HG03432 (cell line): ENCODE measurements at regions not wholly inside any gene's neighbourhood (a gene's known extent, or its start where the extent isn't known, plus 50 kb on each side); places are given as distances from the start of the nearest gene placed in this dataset.

ENCODE experiments used
- ATAC-seq: cut with Tn5 transposase; IDR thresholded peaks from one replicate; pipeline ENCODE4 v1.9.1; 2021; ENCODE audit warnings: mild to moderate bottlenecking, moderate library complexity; ENCODE audit not compliant: unreplicated experiment

DNA sequence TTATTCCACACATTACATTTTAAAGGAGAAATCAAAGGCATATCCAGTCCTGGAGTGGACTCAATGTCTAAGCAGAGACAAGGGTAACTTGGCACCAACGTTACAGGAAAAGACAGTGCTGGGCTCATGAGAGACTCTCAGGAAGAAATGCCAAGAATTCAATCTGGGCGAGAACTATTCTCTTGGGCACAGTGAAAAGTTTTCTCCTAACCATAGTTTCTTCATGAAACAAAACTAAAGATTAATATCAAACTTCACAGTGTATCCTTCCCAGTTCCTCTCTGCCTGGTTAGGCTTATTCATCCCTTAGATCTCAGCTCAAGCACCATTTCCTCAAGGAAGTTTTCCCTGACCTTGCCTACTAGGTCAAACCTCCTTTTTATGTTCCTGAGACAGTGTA lies 109.4 kb upstream of the TLL1 start:
- ATAC-seq, result no peak

- no peak for ATAC-seq
These were observed 108.0 kb upstream of the TLL1 start for GRCh38 chr4:165765053-165765452.

GRCh38 chr4:165766018-165766417 lies 107.0 kb upstream of the TLL1 start:
- no peak for ATAC-seq

DNA sequence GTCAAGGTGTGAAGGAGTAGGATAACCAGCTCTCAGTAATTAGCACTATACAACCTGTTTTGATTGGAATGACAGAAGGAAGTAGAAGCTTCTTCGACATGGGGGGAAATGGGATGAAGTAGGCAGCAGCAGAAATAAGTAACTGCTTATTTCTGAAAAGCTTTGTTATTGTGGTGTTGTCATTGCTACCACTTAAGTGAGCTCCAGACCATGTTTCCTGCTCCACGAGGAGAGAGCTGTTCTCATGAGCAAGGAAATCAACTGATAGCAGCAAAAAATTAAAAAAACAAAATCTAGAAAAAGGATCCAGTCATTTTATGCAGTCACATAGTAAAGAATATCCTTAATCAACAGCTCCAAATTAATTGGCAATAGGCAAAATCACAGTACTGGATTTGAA lies 106.1 kb upstream of the TLL1 start:
- no peak for ATAC-seq

DNA sequence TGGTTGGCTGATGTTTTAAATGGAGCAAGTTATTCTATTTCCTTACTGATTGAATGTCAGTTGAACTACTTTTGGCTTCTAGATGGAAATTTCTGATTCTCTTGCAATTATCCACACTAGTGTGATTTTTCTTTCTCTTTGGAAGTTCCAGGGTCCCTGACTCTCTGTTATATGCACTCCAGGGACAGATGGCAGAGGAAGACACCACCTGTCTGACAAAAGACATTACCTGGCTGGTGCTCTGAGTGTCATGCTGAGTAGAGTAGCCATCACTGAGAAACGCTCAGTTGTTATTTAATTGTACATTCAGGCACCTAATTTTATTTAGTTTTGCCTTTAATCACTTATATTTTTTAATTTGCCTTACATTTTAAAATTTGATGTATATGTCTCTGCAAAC lies 105.4 kb upstream of the TLL1 start:
- ATAC-seq, result no peak

DNA sequence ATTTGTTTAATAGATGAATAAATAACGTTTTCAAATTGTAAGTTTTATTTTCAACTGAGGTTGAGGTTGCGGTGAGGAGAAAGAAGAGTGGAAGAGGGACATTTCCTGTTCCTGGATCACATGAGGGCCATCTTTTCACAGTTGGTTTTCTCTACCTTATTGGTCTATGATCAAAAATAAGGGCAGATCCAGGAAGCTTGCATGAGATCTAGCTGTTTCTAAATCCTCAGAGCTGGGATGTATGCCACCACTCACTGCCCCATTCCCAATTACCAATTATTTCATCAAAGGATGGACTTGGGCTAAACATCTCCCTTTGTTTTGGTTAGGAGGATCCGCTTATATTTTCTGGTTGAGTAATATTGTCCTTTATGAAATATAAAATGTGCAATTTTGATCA lies 104.8 kb upstream of the TLL1 start:
- ATAC-seq, result no peak

DNA sequence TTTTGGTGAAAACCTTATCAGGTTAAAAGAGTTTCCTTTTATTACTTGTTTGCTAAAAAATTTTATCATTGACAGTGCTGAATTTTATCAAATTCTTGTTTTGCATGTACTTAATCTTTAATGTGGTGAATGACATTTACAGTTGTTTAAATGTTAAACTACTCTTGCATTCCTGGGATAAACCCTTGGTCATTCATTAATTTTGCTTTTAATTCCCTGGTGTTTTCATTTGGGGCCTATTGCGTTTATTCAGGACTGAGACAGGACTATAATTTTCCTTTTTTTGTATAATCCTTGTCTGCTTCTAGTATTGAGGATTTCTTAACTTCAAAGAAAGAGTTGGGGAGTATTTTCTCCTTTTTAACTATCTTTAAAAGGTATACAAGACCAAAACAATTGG lies 98.7 kb upstream of the TLL1 start:
- no peak for ATAC-seq

- ATAC-seq, result no peak
These were observed 92.9 kb upstream of the TLL1 start for GRCh38 chr4:165779950-165780670.

DNA sequence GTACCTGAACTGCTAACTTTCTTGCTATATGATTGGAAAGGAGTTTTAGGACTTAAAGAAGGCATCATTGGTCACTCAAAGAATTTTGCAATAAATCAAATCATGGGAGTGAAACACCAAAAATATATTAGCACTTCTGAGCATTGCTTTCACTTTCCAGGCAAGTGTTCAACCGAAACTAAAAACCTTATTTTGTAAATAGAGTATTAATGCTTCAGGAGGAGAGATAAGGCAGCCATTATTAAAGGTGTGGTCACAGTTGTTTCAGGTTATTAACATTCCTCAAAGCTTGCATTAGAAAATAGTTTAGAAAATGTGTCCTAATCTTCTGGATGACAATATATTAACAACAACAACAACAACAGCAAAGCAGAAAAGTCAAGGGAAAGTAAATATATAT lies 92.3 kb upstream of the TLL1 start:
- no peak for ATAC-seq

DNA sequence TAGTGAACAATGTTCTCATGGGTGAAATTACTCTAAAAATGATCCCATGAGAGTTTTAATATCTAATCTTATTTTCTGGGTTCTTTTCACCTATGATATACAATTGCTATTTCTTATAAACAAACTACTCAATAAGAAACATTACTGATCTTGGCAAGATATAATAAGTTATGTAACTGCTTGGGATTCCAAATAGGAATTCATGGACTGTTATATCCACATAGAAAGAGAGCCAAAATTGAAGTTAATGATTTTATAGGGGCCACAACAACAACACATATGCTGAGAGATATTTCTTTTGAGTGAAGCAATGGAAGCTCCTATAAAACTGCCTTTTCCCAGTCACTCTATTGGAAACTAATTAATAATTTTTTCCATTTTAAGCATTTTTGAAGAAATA lies 90.4 kb upstream of the TLL1 start:
- ATAC-seq, result no peak

GRCh38 chr4:165783626-165784025 lies 89.4 kb upstream of the TLL1 start:
- no peak for ATAC-seq

DNA sequence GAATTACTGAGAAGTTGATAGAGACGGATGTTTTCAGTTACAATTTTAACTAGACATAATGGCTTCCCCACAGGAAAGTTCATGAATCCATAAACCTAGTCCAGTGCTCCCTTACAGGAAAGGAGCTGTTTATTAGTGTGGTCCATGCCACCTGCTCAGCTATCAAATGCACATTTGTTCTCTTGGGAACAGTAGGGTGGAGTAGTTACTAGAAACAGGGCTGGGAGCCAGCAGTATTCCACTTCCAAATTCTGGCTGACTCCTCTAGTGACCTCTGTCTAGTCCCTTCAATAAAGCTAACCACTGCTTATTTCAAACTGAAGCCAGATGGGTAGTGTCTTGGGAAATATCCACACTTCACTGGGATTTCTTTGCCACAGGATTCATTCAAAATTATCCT lies 88.4 kb upstream of the TLL1 start:
- no peak for ATAC-seq

GRCh38 chr4:165785337-165785736 lies 87.7 kb upstream of the TLL1 start:
- no peak for ATAC-seq

DNA sequence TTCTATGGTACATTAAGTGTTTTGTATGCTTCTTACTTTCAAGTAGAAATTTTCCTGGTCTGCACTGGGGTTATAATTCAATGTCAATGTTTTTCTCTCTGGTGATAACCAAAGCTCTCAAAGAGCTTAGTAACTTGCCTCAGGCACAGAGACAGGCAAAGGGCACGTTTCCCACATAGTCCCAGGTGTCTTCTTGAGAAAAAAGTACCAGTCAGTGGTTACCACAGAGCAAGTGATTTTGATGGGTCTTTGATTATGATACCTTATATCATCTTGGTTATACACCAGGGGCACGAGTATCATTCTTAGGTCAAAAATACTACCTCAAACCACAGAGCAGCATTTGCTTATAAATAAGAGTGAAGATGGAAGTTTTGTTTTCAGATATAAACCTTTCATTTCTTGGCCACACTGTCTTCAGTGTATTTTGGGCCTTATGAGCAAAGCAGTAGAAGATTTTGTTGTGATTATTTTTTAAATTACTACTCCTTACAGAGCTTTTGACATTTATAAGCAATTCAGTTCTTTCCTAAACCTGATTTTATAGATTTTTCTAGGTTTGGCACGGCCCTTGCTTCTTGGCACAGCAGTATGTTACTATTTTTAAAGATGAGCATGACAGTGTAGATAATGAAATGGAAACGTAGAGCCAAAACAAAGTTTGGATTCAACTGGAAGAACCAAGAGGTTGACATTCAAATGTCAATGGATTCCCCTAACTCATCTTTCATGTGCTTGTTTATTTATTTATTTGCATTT lies 85.3 kb upstream of the TLL1 start:
- no peak for ATAC-seq

- no peak for ATAC-seq
These were observed 84.2 kb upstream of the TLL1 start for GRCh38 chr4:165788686-165789463.

- no peak for ATAC-seq
These were observed 79.8 kb upstream of the TLL1 start for GRCh38 chr4:165793236-165793635.

GRCh38 chr4:165794834-165795233 lies 78.2 kb upstream of the TLL1 start:
- ATAC-seq, result no peak

DNA sequence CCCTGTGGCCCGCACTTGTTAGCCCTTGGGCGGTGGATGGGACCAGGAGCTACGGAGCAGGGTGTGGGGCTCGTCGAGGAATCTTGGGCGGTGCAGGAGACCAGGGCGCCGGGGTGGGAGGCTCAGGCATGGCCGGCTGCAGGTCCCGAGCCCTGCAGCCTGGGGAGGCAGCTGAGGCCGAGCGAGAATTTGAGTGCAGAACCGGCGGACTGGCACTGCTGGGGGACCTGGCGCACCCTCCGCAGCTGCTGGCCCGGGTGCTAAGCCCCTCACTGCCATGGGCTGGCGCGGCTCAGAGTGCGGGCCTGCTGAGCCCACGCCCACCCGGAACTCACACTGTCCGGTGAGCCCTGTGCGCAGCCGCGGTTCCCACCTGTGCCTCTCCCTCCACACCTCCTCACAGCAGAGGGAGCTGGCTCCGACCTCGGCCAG lies 73.6 kb upstream of the TLL1 start:
- no peak for ATAC-seq

DNA sequence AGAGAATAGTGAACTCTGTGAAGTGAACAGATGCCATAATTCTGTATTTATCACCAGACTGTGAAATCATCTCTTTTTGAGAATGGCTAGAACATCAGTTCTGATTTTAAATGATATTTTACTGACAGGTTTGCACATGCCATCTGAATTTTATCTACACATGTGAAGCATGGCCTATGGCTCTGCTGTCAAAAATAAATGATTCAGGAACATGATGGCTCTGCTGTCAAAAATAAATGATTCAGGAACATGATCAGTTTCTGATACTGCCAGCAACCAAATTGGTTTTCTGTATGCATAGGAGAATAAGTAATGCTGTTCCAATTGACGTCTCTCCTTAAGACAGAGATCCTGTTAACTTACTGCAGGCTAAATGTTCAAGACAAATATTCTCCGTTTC lies 70.6 kb upstream of the TLL1 start:
- no peak for ATAC-seq

DNA sequence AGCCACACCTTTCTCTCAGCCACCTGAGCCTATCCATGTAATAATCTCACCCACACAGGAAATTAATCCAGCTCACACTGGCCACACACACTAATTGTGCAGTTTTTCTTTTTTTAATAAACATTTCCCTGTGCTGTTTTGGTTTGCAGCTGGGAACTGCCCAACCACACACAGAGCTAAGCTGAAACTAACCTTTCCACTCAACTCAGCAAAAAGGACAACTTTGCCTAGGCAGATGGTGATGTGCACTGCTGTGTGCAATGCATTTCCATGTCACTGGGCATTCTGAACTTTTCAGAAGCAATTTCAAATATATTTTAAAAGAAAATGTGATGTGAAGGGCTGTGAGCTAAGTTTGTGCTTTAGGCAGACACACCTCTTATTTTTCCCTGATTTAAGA lies 70.0 kb upstream of the TLL1 start:
- ATAC-seq, result no peak

GRCh38 chr4:165805406-165805805 lies 67.6 kb upstream of the TLL1 start:
- ATAC-seq, result no peak

DNA sequence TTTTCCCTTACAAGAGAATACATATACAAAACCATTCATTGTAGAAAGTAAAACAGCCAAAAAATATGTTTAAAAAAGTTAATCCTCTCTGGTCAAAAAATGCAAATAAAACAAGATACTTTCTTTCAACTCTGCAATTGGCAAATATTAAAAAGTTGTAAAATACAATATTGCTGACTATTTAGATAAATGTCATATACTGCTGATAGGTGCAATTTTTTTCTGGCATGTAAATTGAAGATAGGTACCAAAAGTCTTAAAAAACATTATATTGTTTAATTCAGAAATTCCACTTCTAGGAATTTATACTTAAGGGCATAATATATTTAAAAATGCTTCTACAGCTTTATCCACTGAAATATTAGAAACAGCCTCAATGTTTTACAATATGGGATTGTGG lies 66.4 kb upstream of the TLL1 start:
- ATAC-seq, result no peak
